H9 (cell line): ENCODE measurements at regions not wholly inside any gene's neighbourhood (a gene's known extent, or its start where the extent isn't known, plus 50 kb on each side); places are given as distances from the start of the nearest gene placed in this dataset.

ENCODE experiments used
- DNase-seq: peaks from one replicate; pipeline ENCODE4 v3.0.0-alpha.2; 2017
- H2AFZ ChIP-seq: one replicate; pipeline ENCODE4 v1.6.1; 2013; ENCODE audit warnings: mild to moderate bottlenecking, low read length, control low read depth, moderate library complexity
- H2AK5ac ChIP-seq: 2 replicates; pipeline ENCODE4 v1.6.1; 2013; ENCODE audit warnings: low read length, control low read depth, mixed read lengths; ENCODE audit not compliant: insufficient read length
- H2BK120ac ChIP-seq: one replicate; pipeline ENCODE4 v1.6.1; 2013; ENCODE audit warnings: low read depth, mild to moderate bottlenecking, low read length, control low read depth, inconsistent platforms; ENCODE audit not compliant: poor library complexity, severe bottlenecking
- H2BK12ac ChIP-seq: 2 replicates; pipeline ENCODE4 v1.6.1; 2013; ENCODE audit warnings: low read length, control low read depth, mixed read lengths, low read depth; ENCODE audit not compliant: insufficient read length
- H2BK15ac ChIP-seq: 2 replicates; pipeline ENCODE4 v1.6.1; 2013; ENCODE audit warnings: low read depth, low read length, control low read depth
- H2BK20ac ChIP-seq: one replicate; pipeline ENCODE4 v1.6.1; 2013; ENCODE audit warnings: low read depth, mild to moderate bottlenecking, low read length, control low read depth, inconsistent platforms; ENCODE audit not compliant: poor library complexity, severe bottlenecking
- H2BK5ac ChIP-seq: 2 replicates; pipeline ENCODE4 v1.6.1; 2013; ENCODE audit warnings: low read length, control low read depth, mixed read lengths; ENCODE audit not compliant: insufficient read length
- H3K14ac ChIP-seq: 2 replicates; pipeline ENCODE4 v1.6.1; 2013; ENCODE audit warnings: low read length, control low read depth; ENCODE audit not compliant: insufficient read depth
- H3K18ac ChIP-seq: 2 replicates; pipeline ENCODE4 v1.6.1; 2013; ENCODE audit warnings: low read depth, mild to moderate bottlenecking, mixed read lengths, low read length, control low read depth; ENCODE audit not compliant: insufficient read length
- H3K23ac ChIP-seq: 2 replicates; pipeline ENCODE4 v1.6.1; 2013; ENCODE audit warnings: low read length, control low read depth, mixed read lengths, low read depth; ENCODE audit not compliant: insufficient read length
- H3K23me2 ChIP-seq: 2 replicates; pipeline ENCODE4 v1.6.1; 2013; ENCODE audit warnings: low read depth, mild to moderate bottlenecking, mixed read lengths, low read length, control low read depth; ENCODE audit not compliant: insufficient read length, poor library complexity, severe bottlenecking
- H3K27ac ChIP-seq: 2 replicates; pipeline ENCODE4 v1.5.1; 2013; ENCODE audit warnings: low read length, control low read depth, mixed read lengths, low read depth; ENCODE audit not compliant: insufficient read length
- H3K27me3 ChIP-seq: 2 replicates; pipeline ENCODE4 v1.6.1; 2013; ENCODE audit warnings: low read length, control low read depth, inconsistent platforms; ENCODE audit not compliant: insufficient read depth
- H3K4ac ChIP-seq: 2 replicates; pipeline ENCODE4 v1.6.1; 2013; ENCODE audit warnings: low read depth, mild to moderate bottlenecking, control low read depth, inconsistent platforms, low read length, moderate library complexity
- H3K4me1 ChIP-seq: 2 replicates; pipeline ENCODE4 v1.6.1; 2013; ENCODE audit warnings: low read length, control low read depth, inconsistent platforms; ENCODE audit not compliant: insufficient read depth
- H3K4me2 ChIP-seq: 2 replicates; pipeline ENCODE4 v1.6.1; 2013; ENCODE audit warnings: low read length, control low read depth, mixed read lengths; ENCODE audit not compliant: insufficient read length, insufficient read depth
- H3K56ac ChIP-seq: 2 replicates; pipeline ENCODE4 v1.6.1; 2013; ENCODE audit warnings: low read depth, mild to moderate bottlenecking, mixed read lengths, low read length, control low read depth; ENCODE audit not compliant: insufficient read length
- H3K79me1 ChIP-seq: 2 replicates; pipeline ENCODE4 v1.6.1; 2013; ENCODE audit warnings: low read depth, mild to moderate bottlenecking, moderate library complexity, low read length, control low read depth, inconsistent platforms; ENCODE audit not compliant: insufficient read depth, poor library complexity, severe bottlenecking
- H3K79me2 ChIP-seq: 2 replicates; pipeline ENCODE4 v1.6.1; 2013; ENCODE audit warnings: low read length, control low read depth, inconsistent platforms; ENCODE audit not compliant: insufficient read depth
- H3K9ac ChIP-seq: 2 replicates; pipeline ENCODE4 v1.6.1; 2013; ENCODE audit warnings: low read length, control low read depth, mixed read lengths; ENCODE audit not compliant: insufficient read length; ENCODE audit errors: extremely low read depth
- H3K9me3 ChIP-seq: one replicate; pipeline ENCODE4 v1.6.1; 2013; ENCODE audit warnings: low read depth, low read length, inconsistent platforms; ENCODE audit not compliant: control insufficient read depth
- H3T11ph ChIP-seq: one replicate; pipeline ENCODE4 v1.6.1; 2013; ENCODE audit warnings: mild to moderate bottlenecking, low read length, control low read depth, inconsistent platforms
- H4K20me1 ChIP-seq: one replicate; pipeline ENCODE4 v1.6.1; 2013; ENCODE audit not compliant: control insufficient read depth, insufficient read length, insufficient read depth
- H4K5ac ChIP-seq: 2 replicates; pipeline ENCODE4 v1.6.1; 2013; ENCODE audit warnings: low read depth, mild to moderate bottlenecking, mixed read lengths, low read length, control low read depth; ENCODE audit not compliant: insufficient read length
- H4K8ac ChIP-seq: replicated peaks from 2 replicates; pipeline ENCODE4 v1.6.1; 2013; ENCODE audit warnings: low read length, control low read depth, mixed read lengths, low read depth; ENCODE audit not compliant: insufficient read length
- H4K91ac ChIP-seq: 2 replicates; pipeline ENCODE4 v1.6.1; 2013; ENCODE audit warnings: low read depth, mild to moderate bottlenecking, moderate library complexity, mixed read lengths, low read length, control low read depth; ENCODE audit not compliant: insufficient read length
- H3K27ac Mint-ChIP-seq, 3 experiments: 2 replicates in 2 of 3; 3 replicates in 1 of 3; pipeline ENCODE4 v1.8.0; 2020 to 2021; ENCODE audit warnings: mixed read lengths in 3 of 3, mild to moderate bottlenecking in 1 of 3, moderate library complexity in 1 of 3
- H3K27me3 Mint-ChIP-seq: 2 replicates; pipeline ENCODE4 v1.8.0; 2021; ENCODE audit warnings: low read depth, mild to moderate bottlenecking, moderate library complexity, mixed read lengths
- H3K36me3 Mint-ChIP-seq, 3 experiments: 2 replicates in 2 of 3; 3 replicates in 1 of 3; pipeline ENCODE4 v1.8.0; 2020 to 2021; ENCODE audit warnings: low read depth in 3 of 3, mixed read lengths in 3 of 3; ENCODE audit not compliant: insufficient read depth in 1 of 3
- H3K4me1 Mint-ChIP-seq, 2 experiments: 2 replicates each; pipeline ENCODE4 v1.8.0; 2020; ENCODE audit warnings: mixed read lengths in 2 of 2
- H3K4me3 Mint-ChIP-seq, 2 experiments: 2 replicates in 1 of 2; 3 replicates in 1 of 2; pipeline ENCODE4 v1.8.0; 2020 to 2021; ENCODE audit warnings: mild to moderate bottlenecking in 2 of 2, mixed read lengths in 2 of 2, moderate library complexity in 1 of 2
- H3K9me3 Mint-ChIP-seq, 2 experiments: 2 replicates in 1 of 2; 3 replicates in 1 of 2; pipeline ENCODE4 v1.8.0; 2020; ENCODE audit warnings: mild to moderate bottlenecking in 2 of 2, mixed read lengths in 2 of 2, moderate library complexity in 1 of 2
- WGBS: extraction: QIAGEN DNeasy Blood & Tissue Kit; methylation state at CpG from one replicate; pipeline ENCODE4 v1.1.7; 2013; ENCODE audit warnings: missing lambda C conversion rate, low lambda C conversion rate, mixed read lengths; ENCODE audit not compliant: insufficient read length; ENCODE audit errors: extremely low coverage; 5-methylcytosine and 5-hydroxymethylcytosine counted together
- TF ChIP-seq, protein P1 (sequence below): fragments of 200-600 bp; sonication (generic); conservative IDR thresholded peaks from 3 replicates; pipeline ENCODE4 v1.8.0; 2021; ENCODE audit warnings: antibody characterized with exemption, mild to moderate bottlenecking

DNA sequence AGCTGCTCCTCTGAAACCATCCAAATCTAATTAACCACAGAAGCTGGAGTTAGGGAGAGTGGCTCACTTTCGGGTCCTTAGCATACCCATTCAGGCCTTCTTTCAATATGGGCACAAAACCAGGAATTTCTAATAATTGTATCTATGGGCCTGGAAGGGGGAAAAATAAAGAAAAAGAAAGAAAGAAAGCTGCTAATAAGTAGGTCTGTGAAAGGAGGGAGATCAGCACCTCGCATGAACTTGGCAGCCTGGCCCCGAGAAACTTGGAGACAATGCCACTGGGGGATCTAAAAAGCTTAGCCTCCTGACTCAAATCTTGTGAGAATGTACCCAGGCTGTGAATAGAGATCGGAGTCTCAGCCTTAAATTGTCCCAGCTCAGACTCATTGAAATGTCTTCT is 252.1 kb upstream of the SLC14A2 start:
- H3K27ac ChIP-seq, result no peak overlapping the region
- H3K18ac ChIP-seq, result no peak overlapping the region
- no CpG with 5 or more reads among the region's 4 CpGs for WGBS
- H3K9me3 ChIP-seq, result no peaks in the 10 kb centered on the region
- H3K4me1 ChIP-seq, result no peaks in the 10 kb centered on the region
- no peak overlapping the region for H3T11ph ChIP-seq
- no peak overlapping the region for H3K56ac ChIP-seq
- H3K27me3 Mint-ChIP-seq, result no peaks in the 10 kb centered on the region; the same call in 1 of the 2 replicates
- H4K91ac ChIP-seq, result no peak overlapping the region
- H2BK15ac ChIP-seq, result no peak overlapping the region
- no peaks in the 10 kb centered on the region for H3K79me1 ChIP-seq
- no peak overlapping the region for H2BK120ac ChIP-seq
- no peaks in the 10 kb centered on the region for H3K9me3 Mint-ChIP-seq
- H3K27ac Mint-ChIP-seq, result no peak overlapping the region
- H3K4me3 Mint-ChIP-seq, result no peak overlapping the region
- H3K4me1 Mint-ChIP-seq, result peaks cover 19 to 21% of the 10 kb centered on the region in 2 experiments
- H2BK5ac ChIP-seq, result no peak overlapping the region
- H2AFZ ChIP-seq, result no peak overlapping the region
- no peaks in the 10 kb centered on the region for H3K23me2 ChIP-seq
- no peak overlapping the region for H2BK12ac ChIP-seq
- H4K5ac ChIP-seq, result no peak overlapping the region
- H3K23ac ChIP-seq, result no peak overlapping the region
- no peaks in the 10 kb centered on the region for H3K27me3 ChIP-seq
- no peak overlapping the region for H3K4ac ChIP-seq
- H3K36me3 Mint-ChIP-seq, result no peaks in the 10 kb centered on the region
- no peak for DNase-seq
- H4K8ac ChIP-seq, result no peak overlapping the region
- TF ChIP-seq, protein P1, sequence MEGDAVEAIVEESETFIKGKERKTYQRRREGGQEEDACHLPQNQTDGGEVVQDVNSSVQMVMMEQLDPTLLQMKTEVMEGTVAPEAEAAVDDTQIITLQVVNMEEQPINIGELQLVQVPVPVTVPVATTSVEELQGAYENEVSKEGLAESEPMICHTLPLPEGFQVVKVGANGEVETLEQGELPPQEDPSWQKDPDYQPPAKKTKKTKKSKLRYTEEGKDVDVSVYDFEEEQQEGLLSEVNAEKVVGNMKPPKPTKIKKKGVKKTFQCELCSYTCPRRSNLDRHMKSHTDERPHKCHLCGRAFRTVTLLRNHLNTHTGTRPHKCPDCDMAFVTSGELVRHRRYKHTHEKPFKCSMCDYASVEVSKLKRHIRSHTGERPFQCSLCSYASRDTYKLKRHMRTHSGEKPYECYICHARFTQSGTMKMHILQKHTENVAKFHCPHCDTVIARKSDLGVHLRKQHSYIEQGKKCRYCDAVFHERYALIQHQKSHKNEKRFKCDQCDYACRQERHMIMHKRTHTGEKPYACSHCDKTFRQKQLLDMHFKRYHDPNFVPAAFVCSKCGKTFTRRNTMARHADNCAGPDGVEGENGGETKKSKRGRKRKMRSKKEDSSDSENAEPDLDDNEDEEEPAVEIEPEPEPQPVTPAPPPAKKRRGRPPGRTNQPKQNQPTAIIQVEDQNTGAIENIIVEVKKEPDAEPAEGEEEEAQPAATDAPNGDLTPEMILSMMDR, result no peak
- H4K20me1 ChIP-seq, result no peaks in the 10 kb centered on the region
- H3K4me2 ChIP-seq, result no peak overlapping the region
- H2BK20ac ChIP-seq, result no peak overlapping the region
- H3K14ac ChIP-seq, result no peak overlapping the region
- H3K9ac ChIP-seq, result no peak overlapping the region
- no peaks in the 10 kb centered on the region for H3K79me2 ChIP-seq
- H2AK5ac ChIP-seq, result no peak overlapping the region
